ENCODE measurements at regions not wholly inside any gene's neighbourhood (a gene's known extent, or its start where the extent isn't known, plus 50 kb on each side); places are given as distances from the start of the nearest gene placed in this dataset.

- no peak for TF ChIP-seq SP1 (IDR thresholded peaks at IDR 0.05)
- no peak for TF ChIP-seq L3MBTL2 (conservative IDR thresholded peaks at IDR 0.05)
- TF ChIP-seq SUZ12 (IDR thresholded peaks at IDR 0.05): no peak
- no peak for TF ChIP-seq FOXM1 (IDR thresholded peaks at IDR 0.05; ENCODE audit: borderline replicate concordance)
- TF ChIP-seq TARDBP (IDR thresholded peaks at IDR 0.05): no peak
Observed at GRCh38 chr18:71913641-71914040, 630.5 kb downstream of the CBLN2 start.
